NB4 (cell line): ENCODE measurements at regions not wholly inside any gene's neighbourhood (a gene's known extent, or its start where the extent isn't known, plus 50 kb on each side); places are given as distances from the start of the nearest gene placed in this dataset.
"Not testable (repeated sequence)": the region's sequence is repeated elsewhere in the genome, so short reads cannot be mapped to it uniquely, and the experiment has no call there.

Experiments used
- DNase-seq: peaks from one replicate; pipeline ENCODE4 v3.0.0; 2010; ENCODE audit warnings: low read depth
- H3K4me3 ChIP-seq: one replicate; pipeline ENCODE4 v1.5.1; 2011; ENCODE audit warnings: mild to moderate bottlenecking, low read depth, low read length, moderate library complexity

GRCh38 chr9:40097992-40098391, 742.5 kb downstream of the SPATA31A1 start:
- not testable (repeated sequence) for DNase-seq, H3K4me3 ChIP-seq

GRCh38 chr9:40106003-40106782, 750.7 kb downstream of the SPATA31A1 start:
- peak overlapping the region; percentile 50 for H3K4me3 ChIP-seq
- peak; percentile 19 for DNase-seq

GRCh38 chr9:40106783-40107248, 751.3 kb downstream of the SPATA31A1 start:
- not testable (repeated sequence) for H3K4me3 ChIP-seq, DNase-seq

- not testable (repeated sequence) for DNase-seq, H3K4me3 ChIP-seq
These were observed 751.8 kb downstream of the SPATA31A1 start for GRCh38 chr9:40107251-40107650.

GRCh38 chr9:40108465-40108864, 753.0 kb downstream of the SPATA31A1 start:
- not testable (repeated sequence) for DNase-seq

GRCh38 chr9:40110751-40111150, 755.3 kb downstream of the SPATA31A1 start:
- not testable (repeated sequence) for DNase-seq, H3K4me3 ChIP-seq

More at GRCh38 chr9:40108465-40108864, 753.0 kb downstream of the SPATA31A1 start:
- H3K4me3 ChIP-seq, result not testable (repeated sequence)

GRCh38 chr9:40111571-40111970, 756.1 kb downstream of the SPATA31A1 start:
- DNase-seq, H3K4me3 ChIP-seq: not testable (repeated sequence)

- DNase-seq, H3K4me3 ChIP-seq: not testable (repeated sequence)
These were observed 775.1 kb downstream of the SPATA31A1 start for GRCh38 chr9:40130598-40130997.

GRCh38 chr9:40169204-40169603, 813.7 kb downstream of the SPATA31A1 start:
- not testable (repeated sequence) for H3K4me3 ChIP-seq, DNase-seq

- not testable (repeated sequence) for H3K4me3 ChIP-seq, DNase-seq
These were observed 817.8 kb downstream of the SPATA31A1 start for GRCh38 chr9:40173316-40173715.

GRCh38 chr9:40174035-40174434, 818.6 kb downstream of the SPATA31A1 start:
- H3K4me3 ChIP-seq, DNase-seq: not testable (repeated sequence)

GRCh38 chr9:40177403-40177802, 821.9 kb downstream of the SPATA31A1 start:
- not testable (repeated sequence) for H3K4me3 ChIP-seq, DNase-seq

- not testable (repeated sequence) for H3K4me3 ChIP-seq, DNase-seq
These were observed 835.9 kb downstream of the SPATA31A1 start for GRCh38 chr9:40191403-40191802.

GRCh38 chr9:40192162-40192561, 836.7 kb downstream of the SPATA31A1 start:
- not testable (repeated sequence) for H3K4me3 ChIP-seq, DNase-seq

GRCh38 chr9:40196165-40196714, 840.8 kb downstream of the SPATA31A1 start:
- DNase-seq, result peak; percentile 48
- H3K4me3 ChIP-seq, result not testable (repeated sequence)

GRCh38 chr9:40196803-40197202, 841.3 kb downstream of the SPATA31A1 start:
- not testable (repeated sequence) for DNase-seq, H3K4me3 ChIP-seq

GRCh38 chr9:40221596-40222233, 866.2 kb downstream of the SPATA31A1 start:
- not testable (repeated sequence) for H3K4me3 ChIP-seq, DNase-seq

- not testable (repeated sequence) for H3K4me3 ChIP-seq, DNase-seq
These were observed 867.2 kb downstream of the SPATA31A1 start for GRCh38 chr9:40222617-40223200.

GRCh38 chr9:40223353-40223752, 867.9 kb downstream of the SPATA31A1 start:
- H3K4me3 ChIP-seq, DNase-seq: not testable (repeated sequence)
